Suprapubic skin (tissue), 4 donors: ENCODE measurements at regions not wholly inside any gene's neighbourhood (a gene's known extent, or its start where the extent isn't known, plus 50 kb on each side); places are given as distances from the start of the nearest gene placed in this dataset.
A peak's percentile ranks its signal among the peaks of the same experiment; 100 is the strongest.

Experiments used
- DNase-seq, 2 donors: peaks; one replicate each; pipeline ENCODE4 v3.0.0-alpha.2; 2019; ENCODE audit warnings: low spot score in 2 of 2
- H3K27ac ChIP-seq: fragments of 200-600 bp; sonication (generic); one replicate; pipeline ENCODE4 v1.5.1; 2019
- H3K27me3 ChIP-seq: fragments of 200-600 bp; sonication (generic); one replicate; pipeline ENCODE4 v1.5.1; 2019
- H3K36me3 ChIP-seq: fragments of 200-600 bp; sonication (generic); one replicate; pipeline ENCODE4 v1.5.1; 2019
- H3K4me1 ChIP-seq: fragments of 200-600 bp; sonication (generic); one replicate; pipeline ENCODE4 v1.5.1; 2019
- H3K4me3 ChIP-seq: fragments of 200-600 bp; sonication (generic); one replicate; pipeline ENCODE4 v1.5.1; 2019; ENCODE audit warnings: mild to moderate bottlenecking
- H3K9me3 ChIP-seq: fragments of 200-600 bp; sonication (generic); one replicate; pipeline ENCODE4 v1.5.1; 2019
- EP300 ChIP-seq: sonication (generic); formaldehyde crosslinking; IDR thresholded peaks from one replicate; pipeline ENCODE4 v1.6.1; 2017; ENCODE audit warnings: antibody characterized with exemption
- POLR2A ChIP-seq, 2 donors: fragments of 450-650 bp; IDR thresholded peaks; one replicate each; pipeline ENCODE4 v1.6.1; 2017; ENCODE audit warnings: antibody characterized with exemption in 2 of 2, mild to moderate bottlenecking in 2 of 2, moderate library complexity in 2 of 2
- POLR2AphosphoS5 ChIP-seq, 3 donors: sonication (generic); formaldehyde crosslinking; IDR thresholded peaks; one replicate each; pipeline ENCODE4 v1.6.1; 2017; ENCODE audit warnings: antibody characterized with exemption in 3 of 3
- WGBS: methylation state at CpG from one replicate; pipeline ENCODE4 v1.1.5; 2018; 5-methylcytosine and 5-hydroxymethylcytosine counted together
- TF ChIP-seq, protein P1 (sequence below), 2 donors: fragments of 200-600 bp in 1 of 2; fragments of 450-650 bp in 1 of 2; sonication (generic) in 1 of 2; IDR thresholded peaks; one replicate each; pipeline ENCODE4 v1.5.1; 2016 to 2019; ENCODE audit warnings: antibody characterized with exemption in 2 of 2, mild to moderate bottlenecking in 1 of 2, moderate library complexity in 1 of 2

GRCh38 chr2:120431386-120432292 is 85.7 kb downstream of the INHBB start:
- DNase-seq: peak in 1 of 2 donors; percentile 53
- Histone ChIP-seq H3K4me1 (peaks cover 4% of the 10 kb centered on the region), H3K36me3 (no peaks in the 10 kb centered on the region), H3K4me3 (no peak overlapping the region), H3K27ac (no peak overlapping the region), H3K9me3 (no peaks in the 10 kb centered on the region), H3K27me3 (no peaks in the 10 kb centered on the region)
- 91% methylated on average over 14 of the region's 20 CpGs for WGBS
- no peak for TF ChIP-seq POLR2AphosphoS5 (IDR thresholded peaks at IDR 0.05)
- no peak for TF ChIP-seq POLR2A (IDR thresholded peaks at IDR 0.05)
- TF ChIP-seq, protein P1, sequence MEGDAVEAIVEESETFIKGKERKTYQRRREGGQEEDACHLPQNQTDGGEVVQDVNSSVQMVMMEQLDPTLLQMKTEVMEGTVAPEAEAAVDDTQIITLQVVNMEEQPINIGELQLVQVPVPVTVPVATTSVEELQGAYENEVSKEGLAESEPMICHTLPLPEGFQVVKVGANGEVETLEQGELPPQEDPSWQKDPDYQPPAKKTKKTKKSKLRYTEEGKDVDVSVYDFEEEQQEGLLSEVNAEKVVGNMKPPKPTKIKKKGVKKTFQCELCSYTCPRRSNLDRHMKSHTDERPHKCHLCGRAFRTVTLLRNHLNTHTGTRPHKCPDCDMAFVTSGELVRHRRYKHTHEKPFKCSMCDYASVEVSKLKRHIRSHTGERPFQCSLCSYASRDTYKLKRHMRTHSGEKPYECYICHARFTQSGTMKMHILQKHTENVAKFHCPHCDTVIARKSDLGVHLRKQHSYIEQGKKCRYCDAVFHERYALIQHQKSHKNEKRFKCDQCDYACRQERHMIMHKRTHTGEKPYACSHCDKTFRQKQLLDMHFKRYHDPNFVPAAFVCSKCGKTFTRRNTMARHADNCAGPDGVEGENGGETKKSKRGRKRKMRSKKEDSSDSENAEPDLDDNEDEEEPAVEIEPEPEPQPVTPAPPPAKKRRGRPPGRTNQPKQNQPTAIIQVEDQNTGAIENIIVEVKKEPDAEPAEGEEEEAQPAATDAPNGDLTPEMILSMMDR (IDR thresholded peaks at IDR 0.05): no peak
- TF ChIP-seq EP300: no peak

GRCh38 chr2:120432293-120432975 is 86.5 kb downstream of the INHBB start:
- no peak overlapping the region for H3K27ac ChIP-seq
- H3K36me3 ChIP-seq: no peaks in the 10 kb centered on the region
- peak in 1 of 2 donors; percentile 55 for DNase-seq
- WGBS: 92% methylated on average over 13 of the region's 24 CpGs
- H3K4me1 ChIP-seq: peaks cover 4% of the 10 kb centered on the region
- TF ChIP-seq POLR2A (IDR thresholded peaks at IDR 0.05): no peak
- TF ChIP-seq EP300: no peak
- no peak for TF ChIP-seq POLR2AphosphoS5 (IDR thresholded peaks at IDR 0.05)
- TF ChIP-seq, protein P1 (IDR thresholded peaks at IDR 0.05): no peak
- H3K27me3 ChIP-seq: no peaks in the 10 kb centered on the region
- H3K4me3 ChIP-seq: no peak overlapping the region
- no peaks in the 10 kb centered on the region for H3K9me3 ChIP-seq

- 89% methylated on average over 11 of the region's 17 CpGs for WGBS
- TF ChIP-seq POLR2AphosphoS5 (IDR thresholded peaks at IDR 0.05): no peak
- TF ChIP-seq, protein P1 (IDR thresholded peaks at IDR 0.05): no peak
- TF ChIP-seq POLR2A (IDR thresholded peaks at IDR 0.05): no peak
- TF ChIP-seq EP300: no peak
- H3K27ac ChIP-seq: no peak overlapping the region
These were observed 87.3 kb downstream of the INHBB start for GRCh38 chr2:120432976-120433815.

GRCh38 chr2:120433816-120434290 is 87.9 kb downstream of the INHBB start:
- no peaks in the 10 kb centered on the region for H3K36me3 ChIP-seq
- no peak overlapping the region for H3K27ac ChIP-seq
- WGBS: 89% methylated on average over 3 of the region's 7 CpGs
- peaks cover 4% of the 10 kb centered on the region for H3K4me1 ChIP-seq
- H3K4me3 ChIP-seq: no peak overlapping the region
- no peaks in the 10 kb centered on the region for H3K27me3 ChIP-seq
- TF ChIP-seq EP300 (no peak), POLR2A (IDR thresholded peaks at IDR 0.05) (no peak), POLR2AphosphoS5 (IDR thresholded peaks at IDR 0.05) (no peak)
- TF ChIP-seq, protein P1 (IDR thresholded peaks at IDR 0.05): no peak
- no peaks in the 10 kb centered on the region for H3K9me3 ChIP-seq
- DNase-seq: no peak

More at GRCh38 chr2:120432976-120433815, 87.3 kb downstream of the INHBB start:
- no peaks in the 10 kb centered on the region for H3K36me3 ChIP-seq
- no peaks in the 10 kb centered on the region for H3K9me3 ChIP-seq
- no peak for DNase-seq
- H3K4me3 ChIP-seq: no peak overlapping the region
- H3K4me1 ChIP-seq: peaks cover 4% of the 10 kb centered on the region
- H3K27me3 ChIP-seq: no peaks in the 10 kb centered on the region
